ENCODE measurements at regions not wholly inside any gene's neighbourhood (a gene's known extent, or its start where the extent isn't known, plus 50 kb on each side); places are given as distances from the start of the nearest gene placed in this dataset.

DNA sequence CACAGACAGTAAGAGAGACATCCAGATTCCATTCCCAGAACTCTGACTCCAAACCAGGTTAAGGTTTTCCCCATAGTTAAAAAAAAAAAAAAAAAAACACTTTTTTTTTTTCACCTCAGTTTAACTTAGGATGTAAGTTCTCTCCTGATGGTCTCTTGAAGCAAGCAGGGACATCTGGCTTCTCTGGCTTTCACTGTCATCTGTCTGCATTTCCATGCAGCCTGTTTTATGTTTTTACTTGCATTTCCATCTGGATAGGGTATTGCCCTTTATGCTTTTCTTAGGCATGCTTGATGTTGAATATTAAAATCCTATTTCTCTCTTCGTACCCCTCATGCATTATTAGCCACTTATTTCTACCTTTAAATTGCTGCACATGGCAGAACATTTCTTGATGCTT lies 135.3 kb upstream of the WWC1 start:
- no peaks in the 10 kb centered on the region for H3K4me1 ChIP-seq (ENCODE audit: control insufficient read depth in 3 of 3, insufficient read depth in 3 of 3, low read length in 3 of 3)
- H3K4me3 ChIP-seq (ENCODE audit: low read length in 3 of 3): no peak overlapping the region
- no peaks in the 10 kb centered on the region for H3K36me3 ChIP-seq (ENCODE audit: control insufficient read depth in 3 of 3, insufficient read depth in 3 of 3, low read length in 3 of 3)
- H3K9me3 ChIP-seq (ENCODE audit: control insufficient read depth in 3 of 3, low read length in 3 of 3): no peaks in the 10 kb centered on the region
- H3K27me3 ChIP-seq (ENCODE audit: control insufficient read depth in 3 of 3, insufficient read depth in 3 of 3, low read length in 3 of 3): peaks cover 0 to 8% (median 2%) of the 10 kb centered on the region in 3 donors
- H3K27ac ChIP-seq (ENCODE audit: low read depth, low read length): no peak overlapping the region
- no peak overlapping the region for H3K9ac ChIP-seq (ENCODE audit: low read depth in 1 of 3, low read length in 3 of 3)

- Histone ChIP-seq H3K4me3 (ENCODE audit: low read length in 3 of 3) (no peak overlapping the region), H3K9ac (ENCODE audit: low read depth in 1 of 3, low read length in 3 of 3) (no peak overlapping the region), H3K27me3 (ENCODE audit: control insufficient read depth in 3 of 3, insufficient read depth in 3 of 3, low read length in 3 of 3) (peaks cover 0 to 8% (median 2%) of the 10 kb centered on the region in 3 donors), H3K36me3 (ENCODE audit: control insufficient read depth in 3 of 3, insufficient read depth in 3 of 3, low read length in 3 of 3) (no peaks in the 10 kb centered on the region), H3K27ac (ENCODE audit: low read depth, low read length) (no peak overlapping the region), H3K9me3 (ENCODE audit: control insufficient read depth in 3 of 3, low read length in 3 of 3) (no peaks in the 10 kb centered on the region), H3K4me1 (ENCODE audit: control insufficient read depth in 3 of 3, insufficient read depth in 3 of 3, low read length in 3 of 3) (no peaks in the 10 kb centered on the region)
Observed at GRCh38 chr5:168157141-168157540, 134.3 kb upstream of the WWC1 start.

GRCh38 chr5:168159425-168159824 lies 132.0 kb upstream of the WWC1 start:
- Histone ChIP-seq H3K4me1 (ENCODE audit: control insufficient read depth in 3 of 3, insufficient read depth in 3 of 3, low read length in 3 of 3) (no peaks in the 10 kb centered on the region), H3K36me3 (ENCODE audit: control insufficient read depth in 3 of 3, insufficient read depth in 3 of 3, low read length in 3 of 3) (no peaks in the 10 kb centered on the region)

GRCh38 chr5:168162464-168162863 lies 129.0 kb upstream of the WWC1 start:
- no peak overlapping the region for H3K27ac ChIP-seq (ENCODE audit: low read depth, low read length)
- no peaks in the 10 kb centered on the region for H3K4me1 ChIP-seq (ENCODE audit: control insufficient read depth in 3 of 3, insufficient read depth in 3 of 3, low read length in 3 of 3)
- no peaks in the 10 kb centered on the region for H3K36me3 ChIP-seq (ENCODE audit: control insufficient read depth in 3 of 3, insufficient read depth in 3 of 3, low read length in 3 of 3)
- no peaks in the 10 kb centered on the region for H3K9me3 ChIP-seq (ENCODE audit: control insufficient read depth in 3 of 3, low read length in 3 of 3)
- no peak overlapping the region for H3K4me3 ChIP-seq (ENCODE audit: low read length in 3 of 3)
- peaks cover 0 to 3% (median 2%) of the 10 kb centered on the region in 3 donors for H3K27me3 ChIP-seq (ENCODE audit: control insufficient read depth in 3 of 3, insufficient read depth in 3 of 3, low read length in 3 of 3)
- H3K9ac ChIP-seq (ENCODE audit: low read depth in 1 of 3, low read length in 3 of 3): no peak overlapping the region

More at GRCh38 chr5:168159425-168159824, 132.0 kb upstream of the WWC1 start:
- peaks cover 0 to 8% (median 2%) of the 10 kb centered on the region in 3 donors for H3K27me3 ChIP-seq (ENCODE audit: control insufficient read depth in 3 of 3, insufficient read depth in 3 of 3, low read length in 3 of 3)
- H3K27ac ChIP-seq (ENCODE audit: low read depth, low read length): no peak overlapping the region
- no peak overlapping the region for H3K4me3 ChIP-seq (ENCODE audit: low read length in 3 of 3)
- H3K9ac ChIP-seq (ENCODE audit: low read depth in 1 of 3, low read length in 3 of 3): no peak overlapping the region
- H3K9me3 ChIP-seq (ENCODE audit: control insufficient read depth in 3 of 3, low read length in 3 of 3): no peaks in the 10 kb centered on the region

- Histone ChIP-seq H3K4me1 (ENCODE audit: control insufficient read depth in 3 of 3, insufficient read depth in 3 of 3, low read length in 3 of 3) (no peaks in the 10 kb centered on the region), H3K36me3 (ENCODE audit: control insufficient read depth in 3 of 3, insufficient read depth in 3 of 3, low read length in 3 of 3) (no peaks in the 10 kb centered on the region), H3K4me3 (ENCODE audit: low read length in 3 of 3) (no peak overlapping the region), H3K27ac (ENCODE audit: low read depth, low read length) (no peak overlapping the region), H3K27me3 (ENCODE audit: control insufficient read depth in 3 of 3, insufficient read depth in 3 of 3, low read length in 3 of 3) (peaks cover 0 to 3% (median 2%) of the 10 kb centered on the region in 3 donors), H3K9me3 (ENCODE audit: control insufficient read depth in 3 of 3, low read length in 3 of 3) (no peaks in the 10 kb centered on the region), H3K9ac (ENCODE audit: low read depth in 1 of 3, low read length in 3 of 3) (no peak overlapping the region)
Observed at GRCh38 chr5:168163966-168164365, 127.5 kb upstream of the WWC1 start.

- no peaks in the 10 kb centered on the region for H3K36me3 ChIP-seq (ENCODE audit: control insufficient read depth in 3 of 3, insufficient read depth in 3 of 3, low read length in 3 of 3)
- H3K9me3 ChIP-seq (ENCODE audit: control insufficient read depth in 3 of 3, low read length in 3 of 3): no peaks in the 10 kb centered on the region
- no peak overlapping the region for H3K27ac ChIP-seq (ENCODE audit: low read depth, low read length)
- no peak overlapping the region for H3K4me3 ChIP-seq (ENCODE audit: low read length in 3 of 3)
- no peaks in the 10 kb centered on the region for H3K4me1 ChIP-seq (ENCODE audit: control insufficient read depth in 3 of 3, insufficient read depth in 3 of 3, low read length in 3 of 3)
- H3K27me3 ChIP-seq (ENCODE audit: control insufficient read depth in 3 of 3, insufficient read depth in 3 of 3, low read length in 3 of 3): peaks cover 0 to 6% (median 0%) of the 10 kb centered on the region in 3 donors
- H3K9ac ChIP-seq (ENCODE audit: low read depth in 1 of 3, low read length in 3 of 3): no peak overlapping the region
Observed at GRCh38 chr5:168165221-168165914, 126.1 kb upstream of the WWC1 start.

GRCh38 chr5:168165977-168166376 lies 125.5 kb upstream of the WWC1 start:
- Histone ChIP-seq H3K4me1 (ENCODE audit: control insufficient read depth in 3 of 3, insufficient read depth in 3 of 3, low read length in 3 of 3) (no peaks in the 10 kb centered on the region), H3K27ac (ENCODE audit: low read depth, low read length) (no peak overlapping the region), H3K9me3 (ENCODE audit: control insufficient read depth in 3 of 3, low read length in 3 of 3) (no peaks in the 10 kb centered on the region), H3K4me3 (ENCODE audit: low read length in 3 of 3) (no peak overlapping the region), H3K27me3 (ENCODE audit: control insufficient read depth in 3 of 3, insufficient read depth in 3 of 3, low read length in 3 of 3) (peaks cover 0 to 6% (median 0%) of the 10 kb centered on the region in 3 donors), H3K9ac (ENCODE audit: low read depth in 1 of 3, low read length in 3 of 3) (no peak overlapping the region), H3K36me3 (ENCODE audit: control insufficient read depth in 3 of 3, insufficient read depth in 3 of 3, low read length in 3 of 3) (no peaks in the 10 kb centered on the region)

GRCh38 chr5:168167338-168167737 lies 124.1 kb upstream of the WWC1 start:
- Histone ChIP-seq H3K9me3 (ENCODE audit: control insufficient read depth in 3 of 3, low read length in 3 of 3) (no peaks in the 10 kb centered on the region), H3K4me1 (ENCODE audit: control insufficient read depth in 3 of 3, insufficient read depth in 3 of 3, low read length in 3 of 3) (no peaks in the 10 kb centered on the region), H3K9ac (ENCODE audit: low read depth in 1 of 3, low read length in 3 of 3) (no peak overlapping the region), H3K36me3 (ENCODE audit: control insufficient read depth in 3 of 3, insufficient read depth in 3 of 3, low read length in 3 of 3) (no peaks in the 10 kb centered on the region), H3K27ac (ENCODE audit: low read depth, low read length) (no peak overlapping the region), H3K4me3 (ENCODE audit: low read length in 3 of 3) (no peak overlapping the region), H3K27me3 (ENCODE audit: control insufficient read depth in 3 of 3, insufficient read depth in 3 of 3, low read length in 3 of 3) (peaks cover 0 to 6% (median 0%) of the 10 kb centered on the region in 3 donors)

DNA sequence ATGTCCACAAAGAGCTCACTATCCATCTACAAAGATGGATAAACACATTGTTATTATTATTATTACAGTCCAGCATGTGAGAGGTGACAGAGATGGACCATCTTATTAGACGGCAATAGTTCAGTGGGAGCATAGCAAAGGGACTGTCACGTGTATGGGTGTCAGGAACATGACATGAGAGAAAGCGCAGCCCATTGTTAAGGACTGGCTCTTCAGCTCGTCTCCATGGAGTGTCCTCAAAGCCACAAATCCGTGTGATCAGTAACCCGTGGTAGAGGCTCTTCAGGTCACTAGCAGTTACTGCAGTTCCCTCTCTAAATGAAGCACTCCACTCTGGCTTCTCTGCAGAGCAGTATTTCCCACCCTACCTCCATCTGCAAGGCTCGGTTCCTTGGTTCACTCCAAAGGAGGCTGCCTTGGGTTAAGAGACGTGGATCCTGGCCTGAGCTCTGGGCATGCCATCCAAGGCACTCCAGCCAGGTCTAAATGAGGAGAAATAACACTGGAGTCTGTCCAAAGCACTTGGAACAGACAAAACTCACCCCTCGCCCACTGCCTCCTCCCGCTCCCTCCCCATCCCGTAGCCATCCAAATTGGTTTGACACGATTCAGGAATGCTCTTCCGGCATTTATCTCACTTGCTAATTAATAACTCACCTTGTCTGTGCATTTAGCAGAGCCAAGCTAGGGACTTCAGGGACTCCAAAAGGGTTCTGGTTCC lies 122.3 kb upstream of the WWC1 start:
- Histone ChIP-seq H3K27me3 (ENCODE audit: control insufficient read depth in 3 of 3, insufficient read depth in 3 of 3, low read length in 3 of 3) (peaks cover 0 to 6% (median 0%) of the 10 kb centered on the region in 3 donors), H3K4me3 (ENCODE audit: low read length in 3 of 3) (no peak overlapping the region), H3K4me1 (ENCODE audit: control insufficient read depth in 3 of 3, insufficient read depth in 3 of 3, low read length in 3 of 3) (no peaks in the 10 kb centered on the region), H3K9ac (ENCODE audit: low read depth in 1 of 3, low read length in 3 of 3) (no peak overlapping the region), H3K36me3 (ENCODE audit: control insufficient read depth in 3 of 3, insufficient read depth in 3 of 3, low read length in 3 of 3) (no peaks in the 10 kb centered on the region), H3K9me3 (ENCODE audit: control insufficient read depth in 3 of 3, low read length in 3 of 3) (no peaks in the 10 kb centered on the region), H3K27ac (ENCODE audit: low read depth, low read length) (no peak overlapping the region)

GRCh38 chr5:168169791-168170190 lies 121.7 kb upstream of the WWC1 start:
- no peak overlapping the region for H3K4me3 ChIP-seq (ENCODE audit: low read length in 3 of 3)
- H3K4me1 ChIP-seq (ENCODE audit: control insufficient read depth in 3 of 3, insufficient read depth in 3 of 3, low read length in 3 of 3): no peaks in the 10 kb centered on the region
- no peak overlapping the region for H3K27ac ChIP-seq (ENCODE audit: low read depth, low read length)
- no peak overlapping the region for H3K9ac ChIP-seq (ENCODE audit: low read depth in 1 of 3, low read length in 3 of 3)
- H3K27me3 ChIP-seq (ENCODE audit: control insufficient read depth in 3 of 3, insufficient read depth in 3 of 3, low read length in 3 of 3): peaks cover 0 to 6% (median 0%) of the 10 kb centered on the region in 3 donors
- H3K36me3 ChIP-seq (ENCODE audit: control insufficient read depth in 3 of 3, insufficient read depth in 3 of 3, low read length in 3 of 3): no peaks in the 10 kb centered on the region
- no peaks in the 10 kb centered on the region for H3K9me3 ChIP-seq (ENCODE audit: control insufficient read depth in 3 of 3, low read length in 3 of 3)

Data from skeletal muscle tissue (tissue), 3 donors.